ENCODE measurements at regions not wholly inside any gene's neighbourhood (a gene's known extent, or its start where the extent isn't known, plus 50 kb on each side); places are given as distances from the start of the nearest gene placed in this dataset.

GRCh38 chr13:68319384-68319783 is 1089.2 kb upstream of the PCDH9 start:
- no peak for TF ChIP-seq CTCF (IDR thresholded peaks at IDR 0.05; ENCODE audit: low read depth, low read length)
- TF ChIP-seq MAX (IDR thresholded peaks at IDR 0.05; ENCODE audit: low read depth, low read length) = no peak
- TF ChIP-seq MYC (IDR thresholded peaks at IDR 0.05; ENCODE audit: low read depth, low read length) = no peak
- TF ChIP-seq POLR2A (IDR thresholded peaks at IDR 0.05; ENCODE audit: extremely low read depth, insufficient read length) = no peak
